B cell (primary cell): ENCODE measurements at regions not wholly inside any gene's neighbourhood (a gene's known extent, or its start where the extent isn't known, plus 50 kb on each side); places are given as distances from the start of the nearest gene placed in this dataset.
"Not testable (repeated sequence)": the region's sequence is repeated elsewhere in the genome, so short reads cannot be mapped to it uniquely, and the experiment has no call there.

Experiments used
- ATAC-seq: fragments of 200-7000 bp; cut with Tn5 transposase; one replicate; pipeline ENCODE4 v1.10.0; 2021; ENCODE audit warnings: low read depth, mild to moderate bottlenecking, moderate number of reproducible peaks, moderate library complexity
- CTCF ChIA-PET: fragments of 350-600 bp; sonication (Branson Sonifier 250); formaldehyde crosslinking; loops from one replicate; lab custom pipeline; 2021; ENCODE audit warnings: antibody characterized with exemption, inconsistent platforms; lab: Charles Lee
- POLR2A ChIA-PET: fragments of 350-600 bp; sonication (Branson Sonifier 250); formaldehyde crosslinking; loops from one replicate; lab custom pipeline; 2021; ENCODE audit warnings: antibody characterized with exemption; lab: Charles Lee
- DNase-seq: peaks from one replicate; pipeline ENCODE4 v3.0.0; 2013
- H2AFZ ChIP-seq: 2 replicates; pipeline ENCODE4 v1.6.1; 2012; ENCODE audit warnings: mild to moderate bottlenecking, low read depth, low read length; ENCODE audit not compliant: insufficient read depth, poor library complexity, severe bottlenecking
- H3K27ac ChIP-seq, 2 donors: 1 replicate in 1 of 2; 2 replicates in 1 of 2; pipeline ENCODE4 v1.5.1; 2012 to 2013; ENCODE audit warnings: low read length in 2 of 2, mild to moderate bottlenecking in 2 of 2, moderate library complexity in 1 of 2
- H3K27me3 ChIP-seq, 4 experiments: fragments of 200-600 bp in 1 of 4; sonication (generic) in 1 of 4; replicated peaks in 1 of 4; 1 replicate in 2 of 4; 2 replicates in 2 of 4; pipeline versions ENCODE4 v1.6.1 to v1.7.0; 2013 to 2016; ENCODE audit warnings: low read length in 3 of 4, mild to moderate bottlenecking in 2 of 4, mixed read lengths in 1 of 4, moderate library complexity in 1 of 4; ENCODE audit not compliant: insufficient read depth in 4 of 4, control insufficient read depth in 3 of 4; ENCODE audit errors: control extremely low read depth in 1 of 4
- H3K36me3 ChIP-seq, 2 experiments: replicated peaks in 1 of 2; 1 replicate in 1 of 2; 2 replicates in 1 of 2; pipeline versions ENCODE4 v1.6.1 to v1.7.1; 2013; ENCODE audit warnings: low read length in 1 of 2; ENCODE audit not compliant: insufficient read depth in 2 of 2, control insufficient read depth in 1 of 2; ENCODE audit errors: control extremely low read depth in 1 of 2, extremely low read depth in 1 of 2
- H3K4me1 ChIP-seq, 2 donors: fragments of 200-600 bp in 1 of 2; sonication (generic) in 1 of 2; 1 replicate in 1 of 2; 2 replicates in 1 of 2; pipeline versions ENCODE4 v1.5.1 to v1.6.1; 2013 to 2017; ENCODE audit warnings: low read length in 2 of 2; ENCODE audit not compliant: control insufficient read depth in 2 of 2, insufficient read depth in 2 of 2
- H3K4me2 ChIP-seq: replicated peaks from 2 replicates; pipeline ENCODE3; 2012; ENCODE audit warnings: mild to moderate bottlenecking, low read depth, low read length; ENCODE audit not compliant: poor library complexity, severe bottlenecking
- H3K4me3 ChIP-seq, 5 experiments: fragments of 200-600 bp in 1 of 5; sonication (generic) in 1 of 5; 1 replicate in 3 of 5; 2 replicates in 2 of 5; pipeline versions ENCODE4 v1.5.1 to v1.7.0; 2011 to 2016; ENCODE audit warnings: low read length in 4 of 5, mild to moderate bottlenecking in 4 of 5, low read depth in 2 of 5, control low read depth in 1 of 5, moderate library complexity in 1 of 5; ENCODE audit not compliant: insufficient read depth in 1 of 5; ENCODE audit errors: control extremely low read depth in 1 of 5, extremely low read depth in 1 of 5
- H3K79me2 ChIP-seq: fragments of 200-600 bp; sonication (generic); one replicate; pipeline ENCODE4 v1.6.0; 2016; ENCODE audit warnings: low read length; ENCODE audit not compliant: control insufficient read depth, insufficient read depth
- H3K9ac ChIP-seq: fragments of 200-600 bp; sonication (generic); 2 replicates; pipeline ENCODE4 v1.6.1; 2017; ENCODE audit warnings: mild to moderate bottlenecking, low read length, moderate library complexity
- H3K9me3 ChIP-seq, 3 donors: one replicate each; pipeline versions ENCODE4 v1.6.1 to v1.7.1; 2013; ENCODE audit warnings: low read length in 2 of 3; ENCODE audit not compliant: control insufficient read depth in 2 of 3, insufficient read depth in 1 of 3; ENCODE audit errors: control extremely low read depth in 1 of 3
- H4K20me1 ChIP-seq: 2 replicates; pipeline ENCODE4 v1.6.0; 2012; ENCODE audit warnings: mild to moderate bottlenecking, low read length; ENCODE audit not compliant: insufficient read depth, control insufficient read depth, poor library complexity, severe bottlenecking
- H3K27ac Mint-ChIP-seq: one replicate; pipeline ENCODE4 v1.8.0; 2021; ENCODE audit warnings: mixed read lengths
- H3K27me3 Mint-ChIP-seq: one replicate; pipeline ENCODE4 v1.8.0; 2021; ENCODE audit warnings: mixed read lengths
- H3K4me1 Mint-ChIP-seq: one replicate; pipeline ENCODE4 v1.8.0; 2021; ENCODE audit warnings: mixed read lengths
- H3K4me3 Mint-ChIP-seq: one replicate; pipeline ENCODE4 v1.8.0; 2021; ENCODE audit warnings: mixed read lengths
- H3K9me3 Mint-ChIP-seq: one replicate; pipeline ENCODE4 v1.8.0; 2022; ENCODE audit warnings: mixed read lengths; ENCODE audit not compliant: insufficient read depth
- CTCF ChIP-seq: fragments of 200-600 bp; IDR thresholded peaks from one replicate; pipeline ENCODE4 v1.8.0; 2022; ENCODE audit warnings: antibody characterized with exemption, mild to moderate bottlenecking
- EZH2 ChIP-seq: IDR thresholded peaks from 2 replicates; pipeline ENCODE4 v1.6.1; 2012; ENCODE audit warnings: borderline replicate concordance, low read depth, mild to moderate bottlenecking, moderate library complexity, low read length; ENCODE audit not compliant: insufficient read depth, poor library complexity, severe bottlenecking
- WGBS: methylation state at CpG from one replicate; pipeline ENCODE4 v1.1.5; 2013; ENCODE audit warnings: missing lambda C conversion rate; ENCODE audit not compliant: insufficient coverage; 5-methylcytosine and 5-hydroxymethylcytosine counted together
- intact Hi-C: fragments of 100-400 bp; cut with micrococcal nuclease; formaldehyde crosslinking; loops from one replicate; pipeline ENCODE4 v1.10.0; 2022

GRCh38 chr18:14978962-14979535 is 231.1 kb downstream of the ANKRD30B start:
- peaks cover 0 to 6% (median 1%) of the 10 kb centered on the region in 3 donors for H3K9me3 ChIP-seq
- no peak overlapping the region for H3K27ac Mint-ChIP-seq
- no peak overlapping the region for H3K4me2 ChIP-seq
- no peaks in the 10 kb centered on the region for H3K27me3 ChIP-seq
- H3K27ac ChIP-seq = no peak overlapping the region
- no peak overlapping the region for H3K9ac ChIP-seq
- H3K4me1 ChIP-seq = no peaks in the 10 kb centered on the region
- no peaks in the 10 kb centered on the region for H3K79me2 ChIP-seq
- no peaks in the 10 kb centered on the region for H3K4me1 Mint-ChIP-seq
- CTCF ChIA-PET = no interaction called here
- H3K27me3 Mint-ChIP-seq = no peaks in the 10 kb centered on the region
- no peak for DNase-seq
- 15% methylated on average over 5 of the region's 8 CpGs for WGBS
- no peak for ATAC-seq
- no peak overlapping the region for H3K4me3 ChIP-seq
- H2AFZ ChIP-seq = no peak overlapping the region
- H3K9me3 Mint-ChIP-seq = no peaks in the 10 kb centered on the region
- H3K36me3 ChIP-seq = no peaks in the 10 kb centered on the region
- H4K20me1 ChIP-seq = no peaks in the 10 kb centered on the region
- no peak overlapping the region for H3K4me3 Mint-ChIP-seq
- TF ChIP-seq EZH2 (no peak), CTCF (no peak)
- intact Hi-C loops = no loop called here
- POLR2A ChIA-PET = no interaction called here

- Mint-ChIP-seq H3K4me3 (no peak overlapping the region), H3K9me3 (no peaks in the 10 kb centered on the region), H3K27me3 (no peaks in the 10 kb centered on the region), H3K27ac (no peak overlapping the region), H3K4me1 (no peaks in the 10 kb centered on the region)
- DNase-seq (no peak), ATAC-seq (no peak)
- ChIA-PET CTCF (no interaction called here), POLR2A (no interaction called here)
- TF ChIP-seq CTCF (no peak), EZH2 (no peak)
- H3K36me3 ChIP-seq = no peaks in the 10 kb centered on the region
- H3K27me3 ChIP-seq = no peaks in the 10 kb centered on the region
- no peak overlapping the region for H3K4me3 ChIP-seq
- intact Hi-C loops = no loop called here
- no peaks in the 10 kb centered on the region for H4K20me1 ChIP-seq
- 100% methylated on average over 1 of the region's 3 CpGs for WGBS
- peaks cover 0 to 6% (median 1%) of the 10 kb centered on the region in 3 donors for H3K9me3 ChIP-seq
- no peaks in the 10 kb centered on the region for H3K79me2 ChIP-seq
- H3K4me1 ChIP-seq = no peaks in the 10 kb centered on the region
- H2AFZ ChIP-seq = no peak overlapping the region
- no peak overlapping the region for H3K4me2 ChIP-seq
- H3K27ac ChIP-seq = no peak overlapping the region
- H3K9ac ChIP-seq = no peak overlapping the region
These were observed 231.9 kb downstream of the ANKRD30B start for GRCh38 chr18:14979875-14980274.

GRCh38 chr18:14984531-14984930 is 236.6 kb downstream of the ANKRD30B start:
- H3K4me2 ChIP-seq, H4K20me1 ChIP-seq, H3K27me3 ChIP-seq, H3K9ac ChIP-seq, H3K36me3 ChIP-seq, POLR2A ChIA-PET, DNase-seq, H3K4me1 ChIP-seq, H3K79me2 ChIP-seq, H3K4me3 ChIP-seq, H2AFZ ChIP-seq, H3K9me3 Mint-ChIP-seq, CTCF ChIA-PET, ATAC-seq, intact Hi-C loops, H3K27ac Mint-ChIP-seq, H3K4me1 Mint-ChIP-seq, H3K27ac ChIP-seq, H3K27me3 Mint-ChIP-seq, H3K4me3 Mint-ChIP-seq: not testable (repeated sequence)
- WGBS = 64% methylated on average over 1 of the region's 2 CpGs
- H3K9me3 ChIP-seq = peaks cover 0 to 12% (median 1%) of the 10 kb centered on the region in 3 donors
